ENCODE measurements at regions not wholly inside any gene's neighbourhood (a gene's known extent, or its start where the extent isn't known, plus 50 kb on each side); places are given as distances from the start of the nearest gene placed in this dataset.
"Not testable (repeated sequence)": the region's sequence is repeated elsewhere in the genome, so short reads cannot be mapped to it uniquely, and the experiment has no call there.

DNA sequence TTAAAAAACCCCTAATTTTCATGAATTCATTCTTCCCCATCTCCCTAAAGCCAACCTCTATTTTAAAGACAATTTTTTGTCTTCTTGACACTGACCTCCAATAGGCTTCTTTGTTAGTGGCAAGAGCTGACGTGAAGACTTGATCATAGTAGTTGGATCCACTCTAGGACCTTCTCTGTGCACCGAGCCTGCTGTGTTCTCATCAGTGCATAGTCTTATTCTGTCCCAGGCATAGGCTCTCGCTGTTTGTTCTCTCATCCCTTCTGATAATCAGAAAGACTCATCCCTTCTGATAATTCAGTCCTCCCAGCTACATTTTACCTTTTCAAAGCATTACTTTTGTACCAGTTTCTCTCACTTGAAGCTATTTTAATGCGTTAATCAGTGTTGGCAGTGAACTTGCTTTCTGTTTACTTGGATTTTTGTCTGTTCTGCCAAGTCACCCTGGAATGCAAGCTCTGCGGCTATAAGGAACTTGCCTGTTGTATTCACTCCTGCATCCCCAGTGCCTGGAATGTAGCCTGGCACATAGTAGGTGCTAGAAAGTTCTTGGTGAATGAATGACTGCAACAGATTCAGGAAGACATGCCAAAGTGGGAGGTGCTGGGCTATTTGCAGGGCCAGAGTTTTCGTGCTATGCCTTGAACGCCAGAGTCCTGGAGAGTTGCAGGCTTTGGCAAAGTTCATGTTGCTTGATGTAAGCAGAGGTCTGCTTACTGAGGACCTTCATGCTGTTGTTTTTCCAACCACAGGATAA lies 147.6 kb upstream of the MPHOSPH6 start:
- no peak for DNase-seq (ENCODE audit: low read depth in 4 of 4, low spot score in 3 of 4)

DNA sequence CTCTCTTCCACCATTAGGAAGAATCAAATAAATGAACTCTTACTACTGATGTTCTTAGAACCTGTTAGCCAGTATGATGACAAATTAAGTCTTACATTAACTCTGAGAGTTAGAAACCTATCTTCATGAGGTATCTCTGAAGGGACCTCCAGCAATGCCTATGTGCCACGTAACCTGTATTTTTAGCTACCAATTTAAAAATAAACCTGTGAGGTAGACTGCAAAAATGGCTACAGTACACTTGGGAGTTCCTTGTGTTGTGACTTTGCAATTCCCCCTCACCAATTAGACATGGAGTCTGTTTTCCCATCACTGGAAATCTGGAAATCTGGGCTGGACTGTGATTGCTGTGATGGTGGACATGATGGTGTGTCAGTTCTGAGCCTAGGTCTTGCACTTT lies 143.7 kb upstream of the MPHOSPH6 start:
- no peak for DNase-seq (ENCODE audit: low read depth in 4 of 4, low spot score in 3 of 4)

DNA sequence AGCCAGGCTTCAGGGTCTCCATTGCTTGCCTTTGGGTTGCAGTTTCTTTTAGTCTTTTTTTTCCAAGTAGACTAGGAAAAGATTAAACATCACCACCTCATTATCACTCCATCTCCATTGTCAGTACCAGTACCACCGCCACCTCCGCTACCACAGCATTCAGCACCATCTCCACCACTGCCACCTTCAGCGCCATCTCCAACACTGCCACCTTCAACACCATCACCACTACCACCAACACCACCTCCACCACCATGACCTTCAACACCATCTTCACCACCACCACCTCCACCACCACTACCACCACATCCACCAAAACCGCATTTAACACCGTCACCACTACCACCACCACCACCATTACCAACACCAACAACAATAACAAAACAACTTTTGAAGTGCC lies 141.5 kb upstream of the MPHOSPH6 start:
- no peak for DNase-seq (ENCODE audit: low read depth in 4 of 4, low spot score in 3 of 4)

DNA sequence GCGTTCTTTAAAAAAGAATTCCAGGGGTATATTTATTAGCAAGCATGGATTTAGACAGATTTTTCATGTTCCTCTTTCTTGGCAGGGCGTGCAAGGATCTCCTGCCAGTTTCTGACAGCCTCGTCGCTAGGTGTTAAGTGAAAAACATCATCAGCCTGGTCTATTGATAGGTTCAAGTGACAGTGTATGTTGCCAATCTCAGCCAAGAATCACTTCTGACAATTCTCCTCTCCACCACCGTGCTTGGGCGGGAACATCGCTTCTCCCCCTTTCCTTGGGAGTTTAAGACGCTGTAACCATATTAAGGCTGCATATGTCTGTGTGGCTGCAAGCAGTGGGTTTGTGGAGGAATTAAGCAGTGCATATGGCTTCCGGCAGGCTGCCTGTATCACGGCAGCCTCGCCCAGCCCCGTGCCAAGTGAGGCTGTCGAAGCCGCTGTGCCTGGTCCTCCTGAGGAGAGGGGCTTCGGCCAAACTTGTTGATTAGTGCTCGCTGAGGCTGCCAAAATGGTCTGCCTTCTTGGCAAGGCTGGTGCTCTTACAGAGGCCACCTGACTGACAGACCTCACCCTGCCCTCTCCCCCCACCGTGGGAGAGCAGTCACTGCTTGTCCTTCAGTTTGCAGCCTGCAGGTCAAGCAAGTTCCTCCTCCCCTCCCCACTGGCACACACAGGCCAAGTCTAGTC lies 132.2 kb upstream of the MPHOSPH6 start:
- DNase-seq (ENCODE audit: low read depth in 4 of 4, low spot score in 3 of 4): no peak

DNA sequence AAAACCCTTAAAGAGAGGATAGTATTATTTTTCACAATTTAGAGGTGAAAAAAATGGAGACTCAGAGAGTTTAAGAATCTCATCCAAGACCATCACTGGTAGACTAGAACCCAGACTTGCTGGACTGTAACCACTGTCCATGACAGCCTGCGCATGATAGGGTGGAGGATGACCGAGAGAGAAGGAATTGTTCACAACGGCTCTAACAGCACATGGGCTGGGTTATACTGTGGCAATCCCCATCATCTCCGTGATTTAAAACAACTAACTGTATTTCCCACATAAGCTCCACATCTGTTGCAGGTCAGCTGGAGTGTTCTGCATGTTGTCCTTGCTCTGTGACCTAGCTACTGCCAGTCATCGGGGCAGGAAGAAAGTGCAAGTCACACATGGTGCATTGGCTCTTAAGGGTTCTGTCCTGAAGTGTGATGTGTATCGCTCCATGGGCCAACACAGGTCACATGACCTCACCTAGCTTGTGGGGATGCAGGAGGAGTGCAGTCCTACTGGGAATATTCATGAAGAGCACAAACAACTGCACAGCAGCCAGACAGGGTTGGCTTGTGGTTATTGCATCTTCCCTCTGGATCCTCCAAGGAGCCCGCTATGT lies 131.2 kb upstream of the MPHOSPH6 start:
- DNase-seq (ENCODE audit: low read depth in 4 of 4, low spot score in 3 of 4): no peak

DNA sequence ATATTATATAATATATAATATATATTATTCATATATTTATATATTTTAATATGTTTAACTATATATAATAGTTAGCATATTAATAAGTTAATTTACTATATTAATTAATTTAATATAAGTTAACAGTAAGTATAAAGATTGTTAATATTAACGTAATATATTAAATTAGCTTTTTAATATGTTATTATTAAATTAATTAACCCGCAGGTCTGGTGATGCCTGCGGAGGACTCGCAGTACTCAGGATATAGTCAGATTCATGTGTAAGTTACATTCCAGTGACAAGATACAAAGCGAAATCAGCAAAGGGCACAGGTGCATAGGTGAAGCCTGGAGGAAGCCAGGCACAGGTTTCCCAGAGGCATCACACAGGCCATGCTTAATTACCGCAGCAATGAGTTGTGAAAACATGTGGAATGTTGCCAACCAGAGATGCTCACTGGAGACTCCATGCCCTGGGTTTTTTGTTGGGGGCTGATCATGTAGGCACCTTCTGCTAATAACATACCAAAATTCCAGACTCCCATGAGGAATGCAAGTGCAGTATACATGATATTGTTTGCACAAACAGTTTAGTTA lies 130.4 kb upstream of the MPHOSPH6 start:
- DNase-seq (ENCODE audit: low read depth in 4 of 4, low spot score in 3 of 4): no peak

DNA sequence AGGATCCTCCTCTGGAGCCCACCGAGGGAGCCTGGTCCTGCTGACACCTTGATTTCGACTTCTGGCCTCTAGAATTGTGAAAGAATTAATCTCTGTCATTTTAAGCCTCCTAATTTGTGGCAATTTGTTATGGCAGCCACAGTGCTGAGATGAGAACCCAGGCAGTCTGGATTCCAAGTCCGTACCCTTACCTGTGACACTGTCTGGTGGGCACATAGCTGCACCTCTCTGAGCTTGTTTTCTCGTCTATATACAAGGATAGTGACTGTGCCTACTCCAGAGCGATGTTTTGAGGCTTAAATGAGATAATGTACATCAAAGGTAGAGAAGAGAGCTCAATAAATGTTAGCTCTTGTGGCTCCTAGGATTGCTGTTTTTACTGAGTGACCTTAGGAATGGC lies 128.4 kb upstream of the MPHOSPH6 start:
- DNase-seq (ENCODE audit: low read depth in 4 of 4, low spot score in 3 of 4): no peak

DNA sequence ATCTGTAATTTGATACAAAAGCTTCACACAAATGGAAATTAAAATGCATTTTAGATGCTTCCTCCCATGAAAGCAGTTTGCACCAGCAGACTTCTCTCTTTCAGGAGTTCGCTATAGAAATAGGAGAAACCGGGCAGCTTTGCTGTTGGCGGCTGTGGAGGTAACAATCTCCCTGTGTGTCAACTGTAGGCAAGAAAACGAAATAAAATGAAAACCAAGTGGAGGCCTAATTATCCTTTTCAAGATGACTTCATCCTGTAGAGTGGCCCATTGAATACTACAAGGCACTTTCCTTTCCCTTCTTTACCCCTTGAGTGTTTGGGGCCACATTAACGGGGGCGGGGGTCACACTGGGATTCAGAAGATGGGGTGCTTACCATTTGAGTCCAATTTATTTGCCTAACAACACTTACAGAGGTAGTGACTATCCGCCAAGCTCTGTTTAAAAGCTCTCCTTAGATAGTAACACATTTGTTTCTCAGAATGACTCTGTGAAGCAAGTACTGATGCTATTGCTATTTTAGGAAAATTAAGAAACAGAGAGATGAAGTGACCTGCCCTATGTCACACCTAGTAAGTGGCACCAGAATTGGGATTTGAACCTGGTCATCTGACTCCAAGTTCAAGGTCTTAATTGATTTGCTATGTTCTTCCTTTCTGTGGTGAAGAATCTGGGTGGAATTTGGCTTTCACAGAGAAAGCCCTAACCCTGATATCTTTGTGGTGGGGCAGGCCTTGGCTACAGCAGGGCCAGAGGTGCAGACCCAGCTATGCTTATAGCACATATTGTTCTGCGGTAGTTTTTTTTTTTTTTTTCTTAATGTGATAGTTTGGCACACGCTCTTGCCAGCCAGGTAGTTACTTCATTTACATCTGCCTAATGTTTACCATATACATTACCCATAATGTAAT lies 125.5 kb upstream of the MPHOSPH6 start:
- DNase-seq (ENCODE audit: low read depth in 4 of 4, low spot score in 3 of 4): no peak

DNA sequence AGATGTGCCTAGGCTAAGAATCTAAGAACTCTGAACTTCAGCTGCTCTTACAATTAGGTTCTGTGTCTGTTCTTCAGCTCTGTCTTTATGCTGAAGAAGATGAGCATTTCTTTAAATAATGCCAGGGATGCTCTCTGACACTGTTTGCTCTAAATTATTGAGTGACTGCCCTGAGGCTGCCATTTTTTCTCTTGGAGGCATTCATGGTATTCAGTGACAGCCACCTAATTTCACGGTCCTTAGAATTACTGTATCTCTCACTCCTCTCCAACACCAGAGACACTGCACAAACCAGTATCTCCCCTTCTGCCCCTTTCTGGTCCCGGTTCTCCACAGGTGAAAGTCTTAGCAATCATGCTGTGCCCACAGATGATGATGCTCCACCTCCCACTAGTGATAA lies 123.6 kb upstream of the MPHOSPH6 start:
- no peak for DNase-seq (ENCODE audit: low read depth in 4 of 4, low spot score in 3 of 4)

DNA sequence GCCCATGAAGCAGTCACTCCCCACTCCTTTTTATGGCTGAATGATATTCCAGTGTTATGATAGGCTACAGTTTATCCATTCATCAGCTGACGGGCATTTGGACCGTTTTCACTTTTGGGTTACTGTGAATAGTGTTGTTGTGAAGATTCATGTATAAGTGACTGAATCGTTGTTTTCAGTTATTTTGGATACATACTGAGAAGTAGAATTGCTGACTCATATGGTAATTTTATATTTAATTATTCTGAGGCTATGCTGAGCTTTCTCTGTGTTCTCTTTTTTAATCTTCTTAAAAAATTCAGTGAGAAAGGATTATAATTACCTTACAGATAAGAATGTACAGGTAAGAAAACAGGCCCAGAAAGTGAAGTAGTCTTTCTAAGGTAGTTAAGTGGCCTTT lies 117.9 kb upstream of the MPHOSPH6 start:
- no peak for DNase-seq (ENCODE audit: low read depth in 4 of 4, low spot score in 3 of 4)

DNA sequence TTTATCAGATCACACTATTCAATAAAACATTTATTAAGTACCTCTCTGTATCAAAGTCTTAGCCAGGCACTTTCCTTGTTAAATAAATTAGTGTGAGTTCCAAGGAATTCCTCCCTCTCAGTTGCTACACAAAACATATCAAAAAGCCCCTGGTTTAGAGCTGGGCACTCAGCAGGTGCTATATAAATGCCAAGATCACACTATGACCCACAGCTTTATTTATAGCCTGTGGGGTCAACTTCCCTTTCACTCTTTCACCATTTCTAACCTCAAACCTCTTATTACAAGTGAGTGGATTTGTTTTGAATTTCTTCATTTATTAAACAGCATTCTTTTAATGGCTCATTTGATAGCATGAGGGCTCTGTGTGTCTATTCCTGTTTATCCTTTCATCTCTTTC lies 112.6 kb upstream of the MPHOSPH6 start:
- no peak for DNase-seq (ENCODE audit: low read depth in 4 of 4, low spot score in 3 of 4)

DNA sequence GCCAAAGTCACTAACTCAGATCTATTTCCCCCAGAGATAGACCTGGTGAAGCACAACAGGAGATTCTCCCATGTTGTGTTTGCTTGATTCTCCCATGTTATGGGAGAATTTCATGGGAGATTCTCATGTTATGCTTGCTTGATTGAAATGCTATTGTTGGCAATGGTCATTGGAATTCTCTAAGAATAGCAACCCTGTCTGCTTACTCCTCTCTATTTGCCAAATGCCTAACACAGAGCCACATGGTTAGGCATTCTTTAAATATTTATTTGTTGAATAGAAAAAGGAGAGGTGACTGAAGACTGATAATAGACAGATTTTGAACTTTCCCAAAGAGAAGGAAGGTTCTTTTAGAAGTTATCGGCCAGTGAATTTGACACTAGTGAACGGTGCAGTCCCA lies 111.5 kb upstream of the MPHOSPH6 start:
- DNase-seq (ENCODE audit: low read depth in 4 of 4, low spot score in 3 of 4): no peak

DNA sequence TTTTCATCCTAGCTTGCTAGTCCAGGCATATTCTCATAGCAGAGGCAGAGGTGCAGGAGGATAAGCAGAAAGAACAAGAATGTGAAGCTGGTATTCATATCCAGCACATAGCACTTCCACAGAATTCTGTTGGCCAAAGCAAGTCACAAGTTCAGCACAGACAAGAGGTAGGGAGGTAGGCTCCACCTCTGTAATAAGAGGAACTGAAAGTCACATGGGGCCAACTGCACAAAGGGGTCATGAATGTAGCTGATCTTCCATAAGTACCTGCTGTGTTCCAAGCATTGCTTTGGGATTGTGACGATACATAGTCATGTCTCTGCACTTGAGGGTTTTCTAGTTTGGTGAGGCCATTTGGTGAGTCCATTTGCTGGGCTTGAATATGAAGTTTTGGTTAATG lies 110.8 kb upstream of the MPHOSPH6 start:
- DNase-seq (ENCODE audit: low read depth in 4 of 4, low spot score in 3 of 4): no peak

DNA sequence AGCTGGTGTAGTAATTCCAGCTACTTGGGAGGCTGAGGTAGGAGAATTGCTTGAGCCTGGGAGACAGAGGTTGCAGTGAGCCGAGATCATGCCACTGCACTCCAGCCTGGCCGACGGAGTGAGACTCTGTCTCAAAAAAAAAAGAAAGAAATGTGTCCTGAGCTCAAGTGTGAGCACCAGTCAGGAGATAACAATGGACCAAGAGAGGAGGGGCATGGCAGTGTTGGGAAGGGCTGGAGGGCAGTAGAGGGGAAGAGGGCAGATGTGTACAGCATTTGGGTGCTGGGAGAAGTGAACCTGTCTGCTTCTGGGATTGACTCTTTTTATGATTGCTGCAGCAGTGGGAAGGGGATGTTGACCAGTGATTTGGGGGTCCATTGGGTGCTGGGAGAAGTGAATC lies 105.3 kb upstream of the MPHOSPH6 start:
- not testable (repeated sequence) for DNase-seq (ENCODE audit: low read depth in 4 of 4, low spot score in 3 of 4)

DNA sequence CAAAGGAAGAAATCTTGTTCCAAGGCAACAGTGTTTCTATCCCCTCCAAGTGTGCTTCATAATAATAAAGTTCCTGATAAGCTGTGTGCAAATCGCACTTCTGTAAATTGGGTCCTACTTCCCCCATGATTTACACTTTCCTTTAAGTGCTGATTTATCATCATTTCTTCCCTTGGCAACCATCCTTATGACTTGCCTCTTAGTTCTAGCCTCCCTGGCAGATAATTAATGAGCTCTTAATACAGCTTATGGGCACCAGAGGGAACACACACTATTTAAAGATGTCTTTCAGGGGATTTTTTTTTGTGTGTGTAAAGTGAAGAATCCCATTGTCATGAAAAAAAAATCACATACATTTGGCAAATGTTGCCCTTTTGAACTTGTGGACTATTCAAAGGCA lies 101.6 kb upstream of the MPHOSPH6 start:
- DNase-seq (ENCODE audit: low read depth in 4 of 4, low spot score in 3 of 4): no peak

DNA sequence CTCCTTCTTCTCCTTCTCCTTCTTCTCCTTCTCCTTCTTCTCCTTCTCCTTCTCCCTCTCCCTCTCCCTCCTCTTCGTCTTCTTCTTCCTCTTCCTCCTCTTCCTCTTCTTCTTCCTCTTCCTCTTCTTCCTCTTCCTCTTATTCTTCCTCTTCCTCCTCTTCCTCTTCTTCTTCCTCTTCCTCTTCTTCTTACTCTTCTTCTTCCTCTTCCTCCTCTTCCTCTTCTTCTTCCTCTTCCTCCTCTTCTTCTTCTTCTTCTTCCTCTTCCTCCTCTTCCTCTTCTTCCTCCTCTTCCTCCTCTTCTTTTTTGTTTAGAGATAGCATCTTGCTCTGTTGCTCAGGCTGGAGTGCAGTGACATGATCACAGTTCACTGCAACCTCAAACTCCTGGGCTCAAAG lies 97.7 kb upstream of the MPHOSPH6 start:
- DNase-seq (ENCODE audit: low read depth in 4 of 4, low spot score in 3 of 4): not testable (repeated sequence)

DNA sequence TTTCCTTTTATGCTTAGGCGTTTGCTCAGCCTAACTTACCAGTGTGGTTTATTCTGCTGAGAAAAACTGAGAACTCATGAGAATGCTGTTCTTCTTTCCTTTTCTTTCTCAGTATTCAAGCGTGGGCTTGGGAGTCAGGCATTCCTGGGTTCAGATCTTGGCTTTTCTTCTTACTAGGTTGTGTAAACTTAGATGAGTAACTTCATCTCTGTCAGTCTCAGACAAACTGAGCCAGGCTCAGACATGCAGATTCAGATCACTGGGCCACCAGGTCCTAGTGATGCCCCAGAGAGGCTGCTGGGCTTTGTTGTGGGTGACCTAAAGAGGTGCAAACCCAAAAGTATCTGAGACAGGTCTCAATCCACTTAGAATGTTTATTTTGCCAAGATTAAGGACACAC lies 95.8 kb upstream of the MPHOSPH6 start:
- no peak for DNase-seq (ENCODE audit: low read depth in 4 of 4, low spot score in 3 of 4)

DNA sequence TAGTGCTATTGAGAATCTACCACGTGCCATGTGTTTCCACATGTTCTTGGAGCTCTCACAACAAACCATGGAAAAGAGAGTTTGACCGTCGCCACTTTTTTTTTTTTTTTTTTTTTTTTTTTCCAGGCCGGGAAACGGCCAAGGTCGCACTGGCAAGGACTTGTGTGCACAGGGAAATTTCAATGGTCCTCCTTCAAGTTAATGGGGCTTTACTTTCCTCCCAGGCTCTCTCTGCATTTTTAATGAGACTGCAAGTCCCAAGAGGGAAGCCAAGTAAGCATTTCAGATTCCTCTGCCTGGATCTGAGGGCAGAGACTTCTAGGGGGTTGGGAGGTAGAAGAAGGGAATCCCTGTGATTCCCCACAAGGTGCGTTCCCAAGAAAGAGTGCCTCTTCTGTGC lies 94.7 kb upstream of the MPHOSPH6 start:
- DNase-seq (ENCODE audit: low read depth in 4 of 4, low spot score in 3 of 4): peak in 3 of 4 donors; percentile 2 to 14 (median 12)

DNA sequence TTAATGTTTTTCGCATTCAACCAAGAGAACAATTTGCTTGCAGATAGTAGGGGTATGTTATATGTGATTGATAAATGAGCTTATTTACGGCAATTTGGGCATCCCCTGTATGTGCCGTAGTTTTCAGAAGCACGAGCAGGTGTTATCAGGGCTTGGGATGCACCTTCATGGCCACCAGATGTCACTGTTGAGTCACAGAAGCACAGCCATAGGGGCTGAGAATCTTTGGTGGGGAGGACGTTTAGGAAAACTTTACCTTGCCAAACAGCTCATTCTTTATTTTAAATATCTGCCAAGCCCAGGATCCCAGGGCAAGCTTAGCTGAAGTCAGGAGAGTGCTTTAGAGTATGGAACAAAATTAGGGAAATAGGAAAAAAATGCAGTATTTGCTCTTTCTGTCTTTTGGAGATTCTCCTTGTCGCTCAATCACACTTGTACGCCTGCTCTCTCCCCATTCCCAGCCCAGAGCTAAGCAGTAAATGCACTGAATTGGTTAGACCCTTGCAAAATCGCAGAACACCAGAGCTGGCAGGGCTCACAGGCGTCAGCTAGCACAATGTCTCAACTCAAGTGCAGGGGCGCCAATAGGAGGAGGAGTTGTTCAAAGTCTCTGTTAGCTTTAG lies 93.6 kb upstream of the MPHOSPH6 start:
- DNase-seq (ENCODE audit: low read depth in 4 of 4, low spot score in 3 of 4): peak; percentile 14 to 36 (median 26)

DNA sequence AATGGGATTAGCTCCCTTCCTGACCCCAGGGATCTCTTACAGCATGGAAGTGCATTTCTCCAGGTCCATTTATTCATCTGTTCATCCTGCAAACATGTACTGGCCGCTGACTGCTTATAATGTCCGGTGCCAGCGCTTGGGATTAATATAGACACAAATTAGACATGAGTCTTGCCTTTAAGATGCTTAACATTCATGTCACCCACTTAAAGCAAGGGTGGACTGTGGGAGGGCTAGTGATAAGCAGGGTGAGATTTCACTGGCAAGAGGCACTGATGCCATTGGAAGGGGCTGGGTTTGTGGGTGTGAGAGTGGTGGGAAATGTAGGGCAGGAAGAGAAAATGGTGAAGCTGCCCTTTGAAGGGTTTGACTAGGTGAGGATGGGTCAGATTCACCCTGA lies 92.2 kb upstream of the MPHOSPH6 start:
- DNase-seq (ENCODE audit: low read depth in 4 of 4, low spot score in 3 of 4): no peak
